T-helper 2 cell treated with Interferon-gamma antibody and Interleukin-4, amounts not matched to agents 5 μg/mL and 100 μg/mL, for 36 hours (primary cell): ENCODE measurements at regions not wholly inside any gene's neighbourhood (a gene's known extent, or its start where the extent isn't known, plus 50 kb on each side); places are given as distances from the start of the nearest gene placed in this dataset.
"Not testable (repeated sequence)": the region's sequence is repeated elsewhere in the genome, so short reads cannot be mapped to it uniquely, and the experiment has no call there.

Experiments
- DNase-seq: peaks from one replicate; pipeline ENCODE4 v3.0.0; 2021; ENCODE audit warnings: low spot score
- H3K27ac Mint-ChIP-seq: one replicate; pipeline ENCODE4 v1.8.0; 2021; ENCODE audit warnings: mild to moderate bottlenecking, mixed read lengths
- H3K27me3 Mint-ChIP-seq: one replicate; pipeline ENCODE4 v1.8.0; 2021; ENCODE audit warnings: low read depth, mixed read lengths
- H3K36me3 Mint-ChIP-seq: one replicate; pipeline ENCODE4 v1.8.0; 2021; ENCODE audit warnings: low read depth, mixed read lengths
- H3K4me1 Mint-ChIP-seq: one replicate; pipeline ENCODE4 v1.8.0; 2021; ENCODE audit warnings: low read depth, mixed read lengths
- H3K4me3 Mint-ChIP-seq: one replicate; pipeline ENCODE4 v1.8.0; 2022; ENCODE audit warnings: mild to moderate bottlenecking, moderate library complexity, mixed read lengths
- H3K9me3 Mint-ChIP-seq: one replicate; pipeline ENCODE4 v1.8.0; 2021; ENCODE audit warnings: mixed read lengths

DNA sequence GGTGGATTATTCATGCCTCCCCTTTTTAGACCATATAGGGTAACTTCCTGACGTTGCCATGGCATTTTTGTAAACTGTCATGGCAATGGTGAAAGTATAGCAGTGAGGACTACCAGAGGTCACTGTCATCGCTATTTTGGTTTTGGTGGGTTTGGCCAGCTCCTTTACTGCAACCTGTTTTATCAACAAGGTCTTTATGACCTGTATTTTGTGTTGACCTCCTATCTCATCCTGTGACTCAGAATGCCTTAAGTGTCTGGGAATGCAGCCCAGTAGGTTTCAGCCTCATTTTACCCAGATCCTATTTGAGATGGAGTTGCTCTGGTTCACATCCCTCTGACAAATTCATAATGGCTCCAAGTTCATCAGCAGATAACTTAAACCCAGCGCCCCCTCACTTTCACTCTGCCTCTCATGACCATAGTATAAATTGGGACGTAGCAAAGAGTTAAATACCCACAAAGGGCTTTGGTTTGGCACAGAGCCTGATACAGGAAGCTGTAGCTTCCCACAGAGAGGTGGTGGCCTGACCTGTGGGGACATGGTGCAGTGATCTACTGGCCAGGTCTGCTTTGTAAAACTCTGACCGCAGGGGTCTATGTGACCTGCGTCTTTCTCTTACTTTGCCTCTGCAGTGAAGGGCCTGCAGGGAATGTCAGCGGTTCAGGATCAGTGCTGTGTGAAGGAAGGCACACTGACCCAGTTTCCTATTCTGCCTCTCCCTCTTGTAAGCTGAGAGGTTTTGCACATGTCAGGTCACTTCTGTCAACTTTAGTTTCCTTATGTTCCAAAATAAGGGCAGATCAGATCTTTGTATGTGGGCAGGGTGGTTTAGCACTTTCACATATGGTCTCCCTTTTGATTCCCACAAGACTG lies 78.1 kb upstream of the ZNF644 start:
- Mint-ChIP-seq H3K27ac (no peak overlapping the region), H3K4me1 (peaks cover 2% of the 10 kb centered on the region), H3K9me3 (no peaks in the 10 kb centered on the region), H3K4me3 (no peak overlapping the region), H3K36me3 (no peaks in the 10 kb centered on the region), H3K27me3 (peaks cover 3% of the 10 kb centered on the region)
- DNase-seq, result no peak

DNA sequence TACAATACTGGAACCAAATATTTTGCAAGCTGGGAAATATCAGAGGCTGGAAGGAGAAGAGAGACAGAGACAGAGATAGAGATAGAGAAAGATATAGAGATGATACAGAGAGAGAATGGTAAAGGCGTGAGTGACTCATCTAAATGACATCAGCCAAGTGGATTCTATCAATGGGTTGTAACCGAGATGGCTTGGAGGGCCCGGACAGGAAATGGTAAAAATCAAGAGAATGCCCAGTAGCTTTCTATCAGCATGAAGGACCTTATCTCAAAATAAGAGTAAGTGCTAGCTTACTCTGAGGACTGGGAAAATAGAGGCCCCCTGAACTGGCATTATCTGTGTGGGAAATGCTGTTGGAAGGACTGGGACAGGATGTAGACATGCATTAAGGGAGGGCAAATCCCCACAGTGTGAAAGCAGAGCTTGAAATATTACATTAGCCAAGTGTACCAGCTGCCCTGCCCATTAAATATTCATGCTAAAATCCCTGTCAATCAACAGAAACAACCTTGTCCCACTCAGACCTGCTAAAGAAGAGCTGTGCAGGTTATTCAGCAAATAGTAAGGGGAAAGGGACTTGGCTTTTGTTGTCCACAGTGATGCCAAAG lies 76.6 kb upstream of the ZNF644 start:
- peaks cover 2% of the 10 kb centered on the region for H3K4me1 Mint-ChIP-seq
- peaks cover 3% of the 10 kb centered on the region for H3K27me3 Mint-ChIP-seq
- H3K9me3 Mint-ChIP-seq, result no peaks in the 10 kb centered on the region
- H3K27ac Mint-ChIP-seq, result no peak overlapping the region
- DNase-seq, result no peak
- no peaks in the 10 kb centered on the region for H3K36me3 Mint-ChIP-seq
- H3K4me3 Mint-ChIP-seq, result no peak overlapping the region

DNA sequence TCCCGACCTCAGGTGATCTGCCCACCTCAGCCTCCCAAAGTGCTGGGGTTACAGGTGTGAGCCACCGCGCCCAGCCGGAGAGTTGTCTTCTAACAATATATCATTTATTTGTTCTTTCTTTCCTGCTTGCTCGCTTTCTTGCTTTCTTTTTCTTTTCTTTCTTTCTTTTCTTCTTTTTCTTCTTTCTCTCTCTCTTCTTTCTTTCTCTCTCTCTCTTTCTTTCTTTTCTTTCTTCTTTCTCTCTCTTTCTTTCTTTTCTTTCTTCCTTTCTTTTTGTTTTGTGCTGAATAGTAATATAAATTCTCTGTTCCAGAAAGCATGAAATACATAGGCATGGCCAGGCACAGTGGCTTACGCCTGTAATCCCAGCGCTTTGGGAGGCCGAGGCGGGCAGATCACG lies 73.5 kb upstream of the ZNF644 start:
- H3K9me3 Mint-ChIP-seq, H3K4me1 Mint-ChIP-seq, H3K4me3 Mint-ChIP-seq, H3K27ac Mint-ChIP-seq, DNase-seq, H3K36me3 Mint-ChIP-seq, H3K27me3 Mint-ChIP-seq: not testable (repeated sequence)

GRCh38 chr1:91092503-91092902 lies 70.7 kb upstream of the ZNF644 start:
- no peak for DNase-seq
- Mint-ChIP-seq H3K4me3 (no peak overlapping the region), H3K27ac (no peak overlapping the region), H3K27me3 (peaks cover 3% of the 10 kb centered on the region), H3K9me3 (no peaks in the 10 kb centered on the region), H3K36me3 (no peaks in the 10 kb centered on the region), H3K4me1 (no peaks in the 10 kb centered on the region)

GRCh38 chr1:91091812-91092211 lies 70.0 kb upstream of the ZNF644 start:
- Mint-ChIP-seq H3K36me3 (no peaks in the 10 kb centered on the region), H3K27ac (no peak overlapping the region), H3K27me3 (peaks cover 3% of the 10 kb centered on the region), H3K9me3 (no peaks in the 10 kb centered on the region), H3K4me1 (no peaks in the 10 kb centered on the region), H3K4me3 (no peak overlapping the region)
- DNase-seq, result no peak

DNA sequence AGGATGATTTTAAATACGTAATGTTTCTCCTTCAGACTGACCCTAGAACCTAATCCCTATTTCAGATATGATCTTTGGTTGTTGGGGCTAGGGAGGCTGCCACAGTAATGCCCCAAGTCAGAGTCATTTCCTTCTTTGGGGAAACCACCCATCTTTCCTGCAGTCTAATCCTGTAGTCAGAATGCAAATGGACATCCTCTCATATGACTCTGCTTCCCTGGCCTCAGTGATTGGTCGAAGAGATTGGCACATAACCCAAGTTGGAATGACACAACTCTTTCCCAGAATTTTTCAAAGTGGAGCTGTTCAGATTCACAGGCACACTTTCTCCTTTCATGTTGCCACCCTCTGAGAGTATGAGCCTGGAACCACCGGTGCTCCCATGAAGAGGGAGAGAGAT lies 58.8 kb upstream of the ZNF644 start:
- H3K36me3 Mint-ChIP-seq, result no peaks in the 10 kb centered on the region
- no peak overlapping the region for H3K27ac Mint-ChIP-seq
- H3K4me3 Mint-ChIP-seq, result no peak overlapping the region
- no peaks in the 10 kb centered on the region for H3K9me3 Mint-ChIP-seq
- no peak for DNase-seq
- H3K27me3 Mint-ChIP-seq, result no peaks in the 10 kb centered on the region
- no peaks in the 10 kb centered on the region for H3K4me1 Mint-ChIP-seq

DNA sequence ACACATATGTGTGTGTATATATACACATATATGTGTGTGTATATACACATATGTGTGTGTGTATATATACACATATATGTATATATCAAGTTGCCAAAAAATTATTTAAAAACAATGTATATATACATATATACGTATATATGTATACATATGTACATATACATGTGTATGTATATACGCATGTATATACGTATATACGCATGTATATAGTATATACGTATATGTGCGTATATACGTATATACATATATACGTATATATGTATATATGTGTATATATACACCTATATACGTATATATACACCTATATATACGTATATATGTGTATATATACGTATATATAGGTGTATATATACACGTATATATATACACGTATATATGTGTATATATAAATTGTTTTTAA lies 57.0 kb upstream of the ZNF644 start:
- H3K27me3 Mint-ChIP-seq, result no peaks in the 10 kb centered on the region

DNA sequence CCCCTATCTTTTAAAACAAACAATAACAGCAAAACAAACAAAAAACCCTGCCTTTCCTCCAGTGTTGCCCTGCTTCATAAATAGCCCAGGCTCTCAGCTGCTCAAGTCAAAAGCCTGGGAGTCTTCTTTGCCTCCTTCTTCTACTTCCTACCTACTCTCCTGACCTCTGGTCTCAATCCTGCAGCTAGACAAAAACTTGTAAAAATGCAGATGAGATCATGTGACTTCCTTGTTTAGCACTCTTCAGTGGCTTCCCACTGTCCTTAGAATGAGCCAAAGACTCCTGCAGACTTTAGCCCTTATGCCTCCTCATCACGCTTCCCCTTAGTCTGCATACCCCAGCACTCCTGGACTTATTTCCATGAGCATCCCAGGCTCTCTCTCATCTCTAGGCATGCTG lies 55.0 kb upstream of the ZNF644 start:
- no peak for DNase-seq
- no peak overlapping the region for H3K27ac Mint-ChIP-seq
- H3K27me3 Mint-ChIP-seq, result no peaks in the 10 kb centered on the region
- H3K9me3 Mint-ChIP-seq, result no peaks in the 10 kb centered on the region
- no peak overlapping the region for H3K4me3 Mint-ChIP-seq
- H3K36me3 Mint-ChIP-seq, result no peaks in the 10 kb centered on the region
- H3K4me1 Mint-ChIP-seq, result no peaks in the 10 kb centered on the region

More for the DNA sequence above, 57.0 kb upstream of the ZNF644 start:
- Mint-ChIP-seq H3K36me3 (no peaks in the 10 kb centered on the region), H3K9me3 (no peaks in the 10 kb centered on the region), H3K4me1 (no peaks in the 10 kb centered on the region), H3K4me3 (no peak overlapping the region), H3K27ac (no peak overlapping the region)
- DNase-seq, result no peak

DNA sequence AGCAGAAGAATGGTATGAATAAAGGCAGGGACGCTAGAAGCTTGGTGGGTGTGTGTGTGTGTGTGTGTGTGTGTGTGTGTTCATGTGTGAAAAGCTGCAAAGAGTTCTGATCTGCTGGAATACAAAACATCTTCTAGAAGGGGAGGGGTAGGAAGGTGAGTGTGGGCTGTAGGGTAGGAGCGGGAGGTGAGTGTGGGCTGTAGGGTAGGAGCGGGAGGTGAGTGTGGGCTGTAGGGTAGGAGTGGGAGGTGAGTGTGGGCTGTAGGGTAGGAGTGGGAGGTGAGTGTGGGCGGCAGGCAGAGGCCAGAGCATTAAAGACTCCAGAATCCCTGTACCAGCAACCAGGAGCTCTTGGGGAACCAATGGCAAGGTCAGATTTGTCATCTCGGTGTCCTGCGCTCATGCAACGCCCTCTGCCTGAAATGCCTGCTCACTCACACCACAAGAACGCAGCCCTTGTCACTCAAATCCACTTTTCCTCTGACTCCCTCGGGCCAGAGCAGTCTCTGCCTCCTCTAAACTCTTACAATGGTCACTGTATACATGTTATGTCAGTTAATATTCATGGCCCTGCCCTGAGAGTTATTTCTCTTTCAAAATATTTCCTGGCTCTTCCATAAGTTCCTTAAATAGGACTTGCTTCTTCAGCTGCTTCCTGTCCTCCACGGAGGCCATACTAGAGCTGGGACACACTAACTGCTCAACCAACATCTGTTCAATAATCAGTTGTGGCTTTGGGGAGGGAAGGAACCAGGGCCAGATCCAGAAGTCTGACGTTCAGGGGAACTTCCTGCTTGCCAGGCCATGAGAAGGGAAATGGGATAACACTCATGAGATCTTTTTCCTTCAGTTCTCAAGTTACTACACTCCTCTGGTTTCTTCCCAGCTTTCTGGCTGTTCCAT lies 53.6 kb upstream of the ZNF644 start:
- no peak overlapping the region for H3K27ac Mint-ChIP-seq
- H3K9me3 Mint-ChIP-seq, result no peaks in the 10 kb centered on the region
- H3K4me1 Mint-ChIP-seq, result no peaks in the 10 kb centered on the region
- no peak overlapping the region for H3K4me3 Mint-ChIP-seq
- H3K27me3 Mint-ChIP-seq, result no peaks in the 10 kb centered on the region
- DNase-seq, result no peak
- H3K36me3 Mint-ChIP-seq, result no peaks in the 10 kb centered on the region

- DNase-seq, result no peak
- H3K36me3 Mint-ChIP-seq, result no peaks in the 10 kb centered on the region
- no peaks in the 10 kb centered on the region for H3K9me3 Mint-ChIP-seq
Measured at GRCh38 chr1:91073299-91073698, 51.5 kb upstream of the ZNF644 start.

GRCh38 chr1:91071838-91072237 lies 50.0 kb upstream of the ZNF644 start:
- Mint-ChIP-seq H3K9me3 (no peaks in the 10 kb centered on the region), H3K27me3 (peaks cover 5% of the 10 kb centered on the region), H3K4me3 (no peak overlapping the region), H3K4me1 (no peaks in the 10 kb centered on the region), H3K27ac (no peak overlapping the region), H3K36me3 (no peaks in the 10 kb centered on the region)
- DNase-seq, result no peak

More at GRCh38 chr1:91073299-91073698, 51.5 kb upstream of the ZNF644 start:
- no peak overlapping the region for H3K27ac Mint-ChIP-seq
- H3K27me3 Mint-ChIP-seq, result peaks cover 5% of the 10 kb centered on the region
- H3K4me3 Mint-ChIP-seq, result no peak overlapping the region
- no peaks in the 10 kb centered on the region for H3K4me1 Mint-ChIP-seq
